Omental fat pad (tissue), 3 donors: ENCODE measurements at regions not wholly inside any gene's neighbourhood (a gene's known extent, or its start where the extent isn't known, plus 50 kb on each side); places are given as distances from the start of the nearest gene placed in this dataset.

ENCODE experiments used
- ATAC-seq: fragments of 150-250 bp; one replicate; pipeline ENCODE4 v1.9.1; 2016; ENCODE audit warnings: mild to moderate bottlenecking, moderate library complexity; ENCODE audit not compliant: low FRiP score
- DNase-seq: peaks from one replicate; pipeline ENCODE4 v3.0.0-alpha.2; 2019; ENCODE audit warnings: low spot score
- CTCF ChIP-seq, 3 donors: fragments of 450-650 bp; IDR thresholded peaks; one replicate each; pipeline ENCODE4 v1.5.1; 2016 to 2017; ENCODE audit warnings: antibody characterized with exemption in 3 of 3, mild to moderate bottlenecking in 3 of 3, moderate library complexity in 2 of 3

- no peak for DNase-seq
- no peak for ATAC-seq
- no peak for TF ChIP-seq CTCF (IDR thresholded peaks at IDR 0.05)
Observed at GRCh38 chr15:27601239-27601960, 497.7 kb downstream of the OCA2 start.

GRCh38 chr15:27599034-27599433, 500.1 kb downstream of the OCA2 start:
- no peak for ATAC-seq
- no peak for DNase-seq
- no peak for TF ChIP-seq CTCF (IDR thresholded peaks at IDR 0.05)

- no peak for DNase-seq
- TF ChIP-seq CTCF (IDR thresholded peaks at IDR 0.05): no peak
- ATAC-seq: no peak
Observed at GRCh38 chr15:27598251-27599009, 500.7 kb downstream of the OCA2 start.

- DNase-seq (no peak), ATAC-seq (no peak)
- TF ChIP-seq CTCF (IDR thresholded peaks at IDR 0.05): no peak
Observed at GRCh38 chr15:27595211-27595610, 503.9 kb downstream of the OCA2 start.

GRCh38 chr15:27592036-27592760, 506.9 kb downstream of the OCA2 start:
- DNase-seq (no peak), ATAC-seq (no peak)
- no peak for TF ChIP-seq CTCF (IDR thresholded peaks at IDR 0.05)
